SK-N-MC (cell line): ENCODE measurements at regions not wholly inside any gene's neighbourhood (a gene's known extent, or its start where the extent isn't known, plus 50 kb on each side); places are given as distances from the start of the nearest gene placed in this dataset.

Source experiments
- EZH2 ChIP-seq: fragments of 200-600 bp; sonication (generic); IDR thresholded peaks from one replicate; pipeline ENCODE4 v1.6.1; 2017; ENCODE audit warnings: antibody characterized with exemption
- POLR2AphosphoS5 ChIP-seq: IDR thresholded peaks from 2 replicates; pipeline ENCODE4 v1.6.1; 2012; ENCODE audit warnings: mild to moderate bottlenecking, low read depth, low read length, borderline replicate concordance

GRCh38 chr3:89702404-89702803 is 595.0 kb downstream of the EPHA3 start:
- TF ChIP-seq POLR2AphosphoS5: no peak
- TF ChIP-seq EZH2: no peak
